Panc1 (cell line): ENCODE measurements at regions not wholly inside any gene's neighbourhood (a gene's known extent, or its start where the extent isn't known, plus 50 kb on each side); places are given as distances from the start of the nearest gene placed in this dataset.

Source experiments
- ATAC-seq: fragments of 200-7000 bp; cut with Tn5 transposase; 2 replicates; pipeline ENCODE4 v1.9.1; 2020; ENCODE audit warnings: mild to moderate bottlenecking, moderate library complexity
- BruUV-seq: library from RNA; stranded (reverse); fragments of 400-500 nt; replicated peaks from 2 replicates; lab custom pipeline; 2021; lab: Mats Ljungman, UMichigan
- CTCF ChIA-PET: fragments of 300-600 bp; sonication (Branson Sonifier 250); formaldehyde crosslinking; loops from one replicate; lab custom pipeline; 2022; ENCODE audit warnings: antibody characterized with exemption; lab: Charles Lee
- POLR2A ChIA-PET: fragments of 300-600 bp; sonication (Branson Sonifier 250); formaldehyde crosslinking; loops from one replicate; lab custom pipeline; 2022; ENCODE audit warnings: antibody characterized with exemption; lab: Charles Lee
- DNase-seq: peaks from one replicate; pipeline ENCODE4 v3.0.0-alpha.2; 2010; ENCODE audit warnings: low read depth, low spot score
- H3K27ac ChIP-seq: 2 replicates; pipeline ENCODE4 v1.5.1; 2011; ENCODE audit warnings: mild to moderate bottlenecking, low read length, inconsistent platforms
- H3K27me3 ChIP-seq: fragments of 200-500 bp; sonication (Bioruptor generic); 2 replicates; pipeline ENCODE4 v1.6.0; 2014; ENCODE audit warnings: low read length, inconsistent platforms; ENCODE audit not compliant: control insufficient read depth, insufficient read depth
- H3K36me3 ChIP-seq: fragments of 200-500 bp; sonication (Bioruptor generic); 2 replicates; pipeline ENCODE4 v1.5.1; 2014; ENCODE audit warnings: inconsistent platforms, mild to moderate bottlenecking, low read length, moderate library complexity; ENCODE audit not compliant: control insufficient read depth, insufficient read depth
- H3K4me1 ChIP-seq: 2 replicates; pipeline ENCODE4 v1.5.1; 2011; ENCODE audit warnings: inconsistent platforms, mild to moderate bottlenecking, low read length, moderate library complexity; ENCODE audit not compliant: control insufficient read depth, insufficient read depth
- H3K4me3 ChIP-seq, 2 experiments: 2 replicates each; pipeline ENCODE4 v1.5.1; 2011 to 2012; ENCODE audit warnings: low read depth in 2 of 2, low read length in 2 of 2, mild to moderate bottlenecking in 2 of 2, inconsistent platforms in 1 of 2, moderate library complexity in 1 of 2
- H3K9me3 ChIP-seq: fragments of 200-500 bp; sonication (Bioruptor generic); 2 replicates; pipeline ENCODE4 v1.5.1; 2014; ENCODE audit warnings: low read depth, mild to moderate bottlenecking, inconsistent platforms, low read length, moderate library complexity; ENCODE audit not compliant: control insufficient read depth, insufficient read depth
- POLR2AphosphoS5 ChIP-seq: IDR thresholded peaks from 2 replicates; pipeline ENCODE4 v1.6.1; 2012; ENCODE audit warnings: mild to moderate bottlenecking, low read depth, low read length, moderate library complexity
- SIN3A ChIP-seq: IDR thresholded peaks from 2 replicates; pipeline ENCODE4 v1.6.1; 2012; ENCODE audit warnings: low read depth, mild to moderate bottlenecking, low read length, moderate library complexity, borderline replicate concordance; ENCODE audit not compliant: insufficient read depth
- TCF7L2 ChIP-seq: IDR thresholded peaks from 2 replicates; pipeline ENCODE4 v1.6.1; 2011; ENCODE audit warnings: mild to moderate bottlenecking, low read depth, low read length, inconsistent platforms
- in situ Hi-C: cut with HindIII; loops from 2 replicates; pipeline ENCODE4 v1.10.0; 2016; ENCODE audit warnings: low sequenced_read_pairs, low pct_unique_long_range_greater_than_20kb
- intact Hi-C: fragments of 100-400 bp; cut with micrococcal nuclease; formaldehyde crosslinking; loops from one replicate; pipeline ENCODE4 v1.10.0; 2022; ENCODE audit not compliant: unreplicated experiment
- TF ChIP-seq, protein P1 (sequence below), 2 experiments: IDR thresholded peaks; 2 replicates each; pipeline ENCODE4 v1.6.1; 2011 to 2012; ENCODE audit warnings: low read depth in 2 of 2, control low read depth in 1 of 2, low read length in 1 of 2, mild to moderate bottlenecking in 1 of 2, moderate library complexity in 1 of 2; ENCODE audit not compliant: insufficient read depth in 1 of 2
- TF ChIP-seq, protein P2 (sequence below): fragments of 450-650 bp; IDR thresholded peaks from 2 replicates; pipeline ENCODE4 v1.5.1; 2017; ENCODE audit warnings: mild to moderate bottlenecking

DNA sequence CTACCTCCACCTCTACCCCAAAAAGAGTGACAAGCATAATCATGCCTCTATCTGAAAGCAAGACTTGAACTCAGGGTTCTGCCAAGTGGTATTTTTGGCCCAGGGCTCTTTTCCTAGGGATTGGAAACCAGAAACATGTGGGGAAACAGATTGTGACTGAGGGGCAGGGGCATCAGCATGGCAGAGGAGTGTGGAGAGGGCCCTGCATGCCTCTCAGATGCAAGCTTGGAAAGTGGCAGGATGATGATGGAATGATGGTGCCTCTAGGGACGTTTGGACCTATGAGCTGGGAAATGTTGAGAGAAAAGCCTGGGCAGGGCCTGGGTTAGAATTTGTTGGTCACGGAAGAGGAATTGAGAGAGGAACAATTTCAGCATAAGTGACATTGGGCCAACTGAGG lies 78.4 kb upstream of the LEP start:
- ChIA-PET CTCF (no interaction called here), POLR2A (no interaction called here)
- Histone ChIP-seq H3K27me3 (peaks cover 33% of the 10 kb centered on the region), H3K36me3 (no peaks in the 10 kb centered on the region), H3K9me3 (no peaks in the 10 kb centered on the region), H3K4me1 (0 out of 2 replicates have a peak, but pooled peaks cover under 1% of the 10 kb centered on the region), H3K4me3 (no peak overlapping the region), H3K27ac (no peak overlapping the region)
- intact Hi-C loops (no loop called here), in situ Hi-C loops (no loop called here)
- ATAC-seq: no peak
- no TSS peak for BruUV-seq
- DNase-seq: no peak
- TF ChIP-seq, protein P1, sequence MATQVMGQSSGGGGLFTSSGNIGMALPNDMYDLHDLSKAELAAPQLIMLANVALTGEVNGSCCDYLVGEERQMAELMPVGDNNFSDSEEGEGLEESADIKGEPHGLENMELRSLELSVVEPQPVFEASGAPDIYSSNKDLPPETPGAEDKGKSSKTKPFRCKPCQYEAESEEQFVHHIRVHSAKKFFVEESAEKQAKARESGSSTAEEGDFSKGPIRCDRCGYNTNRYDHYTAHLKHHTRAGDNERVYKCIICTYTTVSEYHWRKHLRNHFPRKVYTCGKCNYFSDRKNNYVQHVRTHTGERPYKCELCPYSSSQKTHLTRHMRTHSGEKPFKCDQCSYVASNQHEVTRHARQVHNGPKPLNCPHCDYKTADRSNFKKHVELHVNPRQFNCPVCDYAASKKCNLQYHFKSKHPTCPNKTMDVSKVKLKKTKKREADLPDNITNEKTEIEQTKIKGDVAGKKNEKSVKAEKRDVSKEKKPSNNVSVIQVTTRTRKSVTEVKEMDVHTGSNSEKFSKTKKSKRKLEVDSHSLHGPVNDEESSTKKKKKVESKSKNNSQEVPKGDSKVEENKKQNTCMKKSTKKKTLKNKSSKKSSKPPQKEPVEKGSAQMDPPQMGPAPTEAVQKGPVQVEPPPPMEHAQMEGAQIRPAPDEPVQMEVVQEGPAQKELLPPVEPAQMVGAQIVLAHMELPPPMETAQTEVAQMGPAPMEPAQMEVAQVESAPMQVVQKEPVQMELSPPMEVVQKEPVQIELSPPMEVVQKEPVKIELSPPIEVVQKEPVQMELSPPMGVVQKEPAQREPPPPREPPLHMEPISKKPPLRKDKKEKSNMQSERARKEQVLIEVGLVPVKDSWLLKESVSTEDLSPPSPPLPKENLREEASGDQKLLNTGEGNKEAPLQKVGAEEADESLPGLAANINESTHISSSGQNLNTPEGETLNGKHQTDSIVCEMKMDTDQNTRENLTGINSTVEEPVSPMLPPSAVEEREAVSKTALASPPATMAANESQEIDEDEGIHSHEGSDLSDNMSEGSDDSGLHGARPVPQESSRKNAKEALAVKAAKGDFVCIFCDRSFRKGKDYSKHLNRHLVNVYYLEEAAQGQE (IDR thresholded peaks at IDR 0.05; ENCODE audit: insufficient read depth in 1 of 2, low read depth in 2 of 2, low read length in 1 of 2): no peak
- TF ChIP-seq, protein P2, sequence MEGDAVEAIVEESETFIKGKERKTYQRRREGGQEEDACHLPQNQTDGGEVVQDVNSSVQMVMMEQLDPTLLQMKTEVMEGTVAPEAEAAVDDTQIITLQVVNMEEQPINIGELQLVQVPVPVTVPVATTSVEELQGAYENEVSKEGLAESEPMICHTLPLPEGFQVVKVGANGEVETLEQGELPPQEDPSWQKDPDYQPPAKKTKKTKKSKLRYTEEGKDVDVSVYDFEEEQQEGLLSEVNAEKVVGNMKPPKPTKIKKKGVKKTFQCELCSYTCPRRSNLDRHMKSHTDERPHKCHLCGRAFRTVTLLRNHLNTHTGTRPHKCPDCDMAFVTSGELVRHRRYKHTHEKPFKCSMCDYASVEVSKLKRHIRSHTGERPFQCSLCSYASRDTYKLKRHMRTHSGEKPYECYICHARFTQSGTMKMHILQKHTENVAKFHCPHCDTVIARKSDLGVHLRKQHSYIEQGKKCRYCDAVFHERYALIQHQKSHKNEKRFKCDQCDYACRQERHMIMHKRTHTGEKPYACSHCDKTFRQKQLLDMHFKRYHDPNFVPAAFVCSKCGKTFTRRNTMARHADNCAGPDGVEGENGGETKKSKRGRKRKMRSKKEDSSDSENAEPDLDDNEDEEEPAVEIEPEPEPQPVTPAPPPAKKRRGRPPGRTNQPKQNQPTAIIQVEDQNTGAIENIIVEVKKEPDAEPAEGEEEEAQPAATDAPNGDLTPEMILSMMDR: no peak
- TF ChIP-seq POLR2AphosphoS5 (no peak), TCF7L2 (no peak), SIN3A (no peak)

DNA sequence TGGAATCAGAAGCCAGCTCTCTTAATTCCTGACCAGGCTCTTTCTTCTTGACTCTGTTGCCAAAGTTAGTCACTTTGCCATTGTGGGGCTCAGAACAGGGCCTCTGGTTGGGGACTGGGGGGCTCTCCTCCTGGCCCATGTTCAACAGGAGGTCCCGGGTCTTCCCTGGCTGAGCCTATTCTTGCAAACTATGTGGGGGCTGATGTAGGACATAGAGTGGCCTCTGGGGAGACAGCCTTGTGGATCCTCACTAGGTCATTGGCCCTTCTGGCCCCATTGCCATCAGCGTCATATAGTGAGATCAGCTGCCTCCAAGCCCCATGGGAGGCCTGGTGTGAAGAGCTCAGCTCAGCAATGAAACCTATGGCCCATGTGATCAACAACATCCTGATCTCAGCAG lies 77.6 kb upstream of the LEP start:
- no TSS peak for BruUV-seq
- 0 out of 2 replicates have a peak, but pooled peaks cover 2% of the 10 kb centered on the region for H3K4me1 ChIP-seq
- H3K36me3 ChIP-seq: no peaks in the 10 kb centered on the region
- in situ Hi-C loops: no loop called here
- TF ChIP-seq POLR2AphosphoS5 (no peak), TCF7L2 (no peak), SIN3A (no peak)
- TF ChIP-seq, protein P2: no peak
- TF ChIP-seq, protein P1 (IDR thresholded peaks at IDR 0.05; ENCODE audit: insufficient read depth in 1 of 2, low read depth in 2 of 2, low read length in 1 of 2): no peak
- ChIA-PET POLR2A (no interaction called here), CTCF (interaction anchor here (1.5 kb wide), 1 partner anchor 46 kb away, joined by 7 read pairs; no protein-coding TSS in a partner anchor)
- no peak overlapping the region for H3K27ac ChIP-seq
- H3K9me3 ChIP-seq: no peaks in the 10 kb centered on the region
- peaks cover 31% of the 10 kb centered on the region for H3K27me3 ChIP-seq
- ATAC-seq (no peak), DNase-seq (no peak)
- H3K4me3 ChIP-seq: no peak overlapping the region
- intact Hi-C loops: no loop called here
